GM19328 (cell line): ENCODE measurements at regions not wholly inside any gene's neighbourhood (a gene's known extent, or its start where the extent isn't known, plus 50 kb on each side); places are given as distances from the start of the nearest gene placed in this dataset.
"Not testable (repeated sequence)": the region's sequence is repeated elsewhere in the genome, so short reads cannot be mapped to it uniquely, and the experiment has no call there.

Experiments
- ATAC-seq: cut with Tn5 transposase; IDR thresholded peaks from one replicate; pipeline ENCODE4 v1.9.1; 2021; ENCODE audit warnings: mild to moderate bottlenecking, moderate library complexity; ENCODE audit not compliant: unreplicated experiment

GRCh38 chr1:168825129-168825528, 96.1 kb upstream of the DPT start:
- no peak for ATAC-seq

GRCh38 chr1:168825820-168826219, 96.8 kb upstream of the DPT start:
- ATAC-seq, result no peak

- ATAC-seq, result no peak
Measured at GRCh38 chr1:168826269-168826668, 97.3 kb upstream of the DPT start.

GRCh38 chr1:168827557-168827956, 98.6 kb upstream of the DPT start:
- ATAC-seq, result no peak

GRCh38 chr1:168829876-168830275, 100.9 kb upstream of the DPT start:
- no peak for ATAC-seq

GRCh38 chr1:168830562-168830961, 101.6 kb upstream of the DPT start:
- no peak for ATAC-seq

GRCh38 chr1:168832661-168833060, 103.7 kb upstream of the DPT start:
- ATAC-seq, result no peak

GRCh38 chr1:168833362-168833761, 104.4 kb upstream of the DPT start:
- no peak for ATAC-seq

- no peak for ATAC-seq
Measured at GRCh38 chr1:168833801-168834224, 104.8 kb upstream of the DPT start.

GRCh38 chr1:168834225-168834872, 105.3 kb upstream of the DPT start:
- no peak for ATAC-seq

- no peak for ATAC-seq
Measured at GRCh38 chr1:168835176-168835575, 106.2 kb upstream of the DPT start.

GRCh38 chr1:168835791-168836190, 106.8 kb upstream of the DPT start:
- ATAC-seq, result no peak

GRCh38 chr1:168836469-168836868, 107.5 kb upstream of the DPT start:
- no peak for ATAC-seq

- ATAC-seq, result not testable (repeated sequence)
Measured at GRCh38 chr1:168837230-168837629, 108.2 kb upstream of the DPT start.

- ATAC-seq, result no peak
Measured at GRCh38 chr1:168842306-168842705, 113.3 kb upstream of the DPT start.

- no peak for ATAC-seq
Measured at GRCh38 chr1:168842916-168843315, 113.9 kb upstream of the DPT start.

GRCh38 chr1:168843401-168843800, 114.4 kb upstream of the DPT start:
- no peak for ATAC-seq

- ATAC-seq, result no peak
Measured at GRCh38 chr1:168843950-168844349, 114.9 kb upstream of the DPT start.

GRCh38 chr1:168845140-168845539, 116.1 kb upstream of the DPT start:
- no peak for ATAC-seq

GRCh38 chr1:168848051-168848450, 119.0 kb upstream of the DPT start:
- ATAC-seq, result no peak

- no peak for ATAC-seq
Measured at GRCh38 chr1:168861421-168862004, 132.5 kb upstream of the DPT start.

GRCh38 chr1:168863772-168864171, 134.8 kb upstream of the DPT start:
- ATAC-seq, result no peak

GRCh38 chr1:168864266-168864665, 135.3 kb upstream of the DPT start:
- no peak for ATAC-seq
